Psoas muscle (tissue), 7 donors: ENCODE measurements at regions not wholly inside any gene's neighbourhood (a gene's known extent, or its start where the extent isn't known, plus 50 kb on each side); places are given as distances from the start of the nearest gene placed in this dataset.
A peak's percentile ranks its signal among the peaks of the same experiment; 100 is the strongest.

Experiments used
- ATAC-seq, 4 donors: fragments of 200-7000 bp; cut with Tn5 transposase; one replicate each; pipeline ENCODE4 v1.9.1; 2020; ENCODE audit warnings: moderate library complexity in 3 of 4, mild to moderate bottlenecking in 2 of 4
- DNase-seq, 2 donors: peaks; one replicate each; pipeline ENCODE4 v3.0.0-alpha.2; 2020
- H3K27ac ChIP-seq: fragments of 200-600 bp; one replicate; pipeline ENCODE4 v1.8.0; 2022
- H3K27me3 ChIP-seq, 3 donors: fragments of 200-600 bp in 1 of 3; one replicate each; pipeline versions ENCODE4 v1.6.1 to v1.8.0; 2013 to 2022; ENCODE audit warnings: low read length in 2 of 3, mild to moderate bottlenecking in 2 of 3, moderate library complexity in 1 of 3; ENCODE audit not compliant: insufficient read depth in 3 of 3
- H3K36me3 ChIP-seq, 2 donors: fragments of 200-600 bp in 1 of 2; one replicate each; pipeline versions ENCODE4 v1.6.1 to v1.8.0; 2013 to 2022; ENCODE audit warnings: low read depth in 1 of 2, mild to moderate bottlenecking in 1 of 2, moderate library complexity in 1 of 2; ENCODE audit not compliant: insufficient read depth in 1 of 2
- H3K4me1 ChIP-seq: fragments of 200-600 bp; one replicate; pipeline ENCODE4 v1.8.0; 2022
- H3K4me3 ChIP-seq: fragments of 200-600 bp; one replicate; pipeline ENCODE4 v1.8.0; 2022; ENCODE audit warnings: mild to moderate bottlenecking
- H3K9me3 ChIP-seq: fragments of 200-600 bp; one replicate; pipeline ENCODE4 v1.8.0; 2022
- CTCF ChIP-seq: fragments of 200-600 bp; IDR thresholded peaks from one replicate; pipeline ENCODE4 v1.8.0; 2022; ENCODE audit warnings: antibody characterized with exemption
- WGBS, 3 donors: extraction: QIAGEN DNeasy Blood & Tissue Kit; methylation state at CpG; one replicate each; pipeline versions ENCODE4 v1.1.6 to v1.1.7; 2013; 5-methylcytosine and 5-hydroxymethylcytosine counted together
- intact Hi-C, 2 donors: fragments of 100-400 bp; cut with DNase I; formaldehyde crosslinking; loops; one replicate each; pipeline versions ENCODE4 v1.11.0 to v1.14.2; 2022
- donor health status: healthy with polysubstance abuse.
- donor health status: DM: no; HTN: no; CAD: no; lungs with moderate emphysema.
- donor health status: Bipolar disorder and iron deficiency.
- donor health status: healthy.
- donor health status: DM: yes; HTN: yes; CAD: no.
- donor health status: DM: no; HTN: no; CAD: no.
- donor health status: DM: yes; HTN: yes; CAD: no.

GRCh38 chr17:33375783-33376182 is 82.7 kb upstream of the ASIC2 start:
- no peak for DNase-seq
- no peak for ATAC-seq
- TF ChIP-seq CTCF = no peak
- intact Hi-C loops = no loop called here
- no peak overlapping the region for H3K27ac ChIP-seq
- no peaks in the 10 kb centered on the region for H3K36me3 ChIP-seq
- no peaks in the 10 kb centered on the region for H3K4me1 ChIP-seq
- no peaks in the 10 kb centered on the region for H3K27me3 ChIP-seq
- 81 to 92% (median 90%) methylated on average over 4 of the region's 4 CpGs for WGBS, 3 donors
- no peak overlapping the region for H3K4me3 ChIP-seq
- H3K9me3 ChIP-seq = no peaks in the 10 kb centered on the region

DNA sequence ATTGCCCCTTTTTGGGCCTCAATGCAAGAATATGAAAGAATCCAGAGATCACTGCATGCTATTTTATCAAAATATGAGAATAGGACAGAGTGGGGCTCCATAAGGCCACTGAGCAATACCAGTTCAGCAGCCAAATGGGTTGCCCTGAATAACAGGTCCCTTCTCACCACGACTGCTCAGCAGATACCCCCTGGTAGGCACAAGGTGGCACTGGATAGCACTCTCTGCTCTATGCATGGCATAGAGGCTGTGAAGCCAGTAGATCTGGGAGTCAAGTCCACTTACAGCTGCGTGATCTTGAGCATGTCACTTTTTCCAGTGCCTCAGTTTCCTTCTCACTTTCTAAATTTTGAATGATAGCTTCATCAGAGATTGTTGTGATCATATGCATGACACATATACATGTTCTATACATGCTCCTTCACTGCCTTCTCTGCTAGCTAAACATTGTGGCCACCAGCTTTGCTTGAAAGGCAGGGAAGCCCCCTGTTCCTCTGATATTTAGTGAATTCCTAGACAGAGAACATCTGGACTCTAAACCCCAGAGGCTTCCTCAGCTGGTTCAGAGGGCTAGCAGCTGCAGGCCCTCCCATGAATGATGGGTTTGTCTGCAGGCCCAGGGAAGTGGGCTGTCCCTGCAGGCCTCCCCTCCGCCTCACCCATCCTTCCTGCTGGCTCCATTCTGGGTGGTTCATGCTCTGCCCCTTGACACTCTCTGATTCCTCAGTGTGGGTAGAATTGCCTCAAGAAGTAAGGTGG is 84.9 kb upstream of the ASIC2 start:
- DNase-seq (no peak), ATAC-seq (no peak)
- 49 to 59% (median 53%) methylated on average over 3 of the region's 3 CpGs for WGBS, 3 donors
- Histone ChIP-seq H3K36me3 (no peaks in the 10 kb centered on the region), H3K27me3 (peaks cover 0 to 6% (median 0%) of the 10 kb centered on the region in 3 donors), H3K27ac (no peak overlapping the region), H3K9me3 (no peaks in the 10 kb centered on the region), H3K4me3 (no peak overlapping the region), H3K4me1 (no peaks in the 10 kb centered on the region)
- no peak for TF ChIP-seq CTCF
- intact Hi-C loops = no loop called here

DNA sequence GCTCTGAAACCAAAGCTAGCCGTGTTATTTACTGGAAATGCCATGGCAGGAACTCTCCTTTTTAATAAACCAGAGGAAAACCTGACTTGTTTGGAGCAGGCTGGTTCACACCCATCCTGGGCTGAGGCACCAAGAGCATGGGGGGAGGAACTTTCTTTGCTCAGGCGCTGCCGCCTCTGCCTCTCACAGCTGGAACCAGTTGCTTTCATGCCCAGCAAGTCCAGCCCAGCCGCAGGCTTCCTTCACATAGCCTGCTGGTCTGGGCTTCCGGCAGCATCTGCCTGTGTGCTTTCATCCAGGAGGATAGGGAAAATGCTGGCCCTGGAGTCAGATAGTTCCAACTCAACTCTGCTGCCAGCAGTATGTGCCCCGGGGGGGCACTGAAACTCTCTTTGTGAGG is 88.1 kb upstream of the ASIC2 start:
- Histone ChIP-seq H3K36me3 (no peaks in the 10 kb centered on the region), H3K4me3 (no peak overlapping the region), H3K4me1 (no peaks in the 10 kb centered on the region), H3K27me3 (peaks cover 0 to 12% (median 0%) of the 10 kb centered on the region in 3 donors), H3K27ac (no peak overlapping the region), H3K9me3 (no peaks in the 10 kb centered on the region)
- peak in 1 of 2 donors; percentile 17 for DNase-seq
- ATAC-seq = no peak
- 9 to 11% (median 10%) methylated on average over 6 of the region's 6 CpGs for WGBS, 3 donors
- intact Hi-C loops = no loop called here
- no peak for TF ChIP-seq CTCF

DNA sequence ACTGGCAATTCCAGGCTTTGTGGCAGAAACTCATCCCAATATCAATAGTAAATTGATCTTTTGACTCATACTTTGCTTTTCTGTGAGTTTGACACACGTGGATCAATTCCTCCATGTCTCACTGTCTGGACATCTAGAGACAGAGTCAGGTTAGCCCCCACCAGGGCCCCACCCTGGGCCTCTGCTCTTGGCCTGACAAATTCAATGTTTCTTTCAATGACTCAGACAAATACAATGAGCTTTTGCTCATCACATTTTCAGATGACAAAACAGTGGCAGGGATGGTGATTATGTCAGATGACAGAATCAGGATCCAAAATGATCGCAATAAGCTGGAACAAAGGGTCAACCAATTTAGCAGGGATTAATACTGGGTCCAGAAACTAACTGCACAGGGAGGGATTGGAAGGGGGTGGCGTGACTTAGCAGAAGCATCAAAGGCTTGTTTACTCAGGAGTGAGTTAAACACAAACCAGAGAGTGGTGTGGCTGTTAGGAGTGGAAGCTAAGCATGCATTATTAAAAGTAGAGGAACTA is 90.5 kb upstream of the ASIC2 start:
- no peak overlapping the region for H3K27ac ChIP-seq
- 54 to 67% (median 57%) methylated on average over 3 of the region's 3 CpGs for WGBS, 3 donors
- intact Hi-C loops = no loop called here
- ATAC-seq (no peak), DNase-seq (no peak)
- H3K9me3 ChIP-seq = no peaks in the 10 kb centered on the region
- H3K36me3 ChIP-seq = no peaks in the 10 kb centered on the region
- peaks cover 0 to 15% (median 1%) of the 10 kb centered on the region in 3 donors for H3K27me3 ChIP-seq
- TF ChIP-seq CTCF = no peak
- H3K4me1 ChIP-seq = no peaks in the 10 kb centered on the region
- no peak overlapping the region for H3K4me3 ChIP-seq
